GM12874 (cell line): ENCODE measurements at regions not wholly inside any gene's neighbourhood (a gene's known extent, or its start where the extent isn't known, plus 50 kb on each side); places are given as distances from the start of the nearest gene placed in this dataset.

ENCODE experiments used
- CTCF ChIP-seq: IDR thresholded peaks from 2 replicates; pipeline ENCODE4 v1.5.1; 2011; ENCODE audit warnings: low read depth, mild to moderate bottlenecking, control low read depth, low read length, moderate library complexity; ENCODE audit not compliant: insufficient read depth

- TF ChIP-seq CTCF, result no peak
Observed at GRCh38 chr1:18553388-18553787, 72.7 kb downstream of the KLHDC7A start.

GRCh38 chr1:18554099-18554498 is 73.4 kb downstream of the KLHDC7A start:
- TF ChIP-seq CTCF, result no peak

GRCh38 chr1:18554597-18554996 is 73.9 kb downstream of the KLHDC7A start:
- no peak for TF ChIP-seq CTCF

- no peak for TF ChIP-seq CTCF
Observed at GRCh38 chr1:18555036-18555435, 74.3 kb downstream of the KLHDC7A start.

GRCh38 chr1:18556364-18556763 is 74.3 kb upstream of the PAX7 start:
- peak; percentile 28; the same call in 1 of the 2 replicates for TF ChIP-seq CTCF

- TF ChIP-seq CTCF, result no peak
Observed at GRCh38 chr1:18557621-18558465, 72.8 kb upstream of the PAX7 start.

GRCh38 chr1:18560692-18561091 is 70.0 kb upstream of the PAX7 start:
- TF ChIP-seq CTCF, result no peak

GRCh38 chr1:18561967-18562366 is 68.7 kb upstream of the PAX7 start:
- no peak for TF ChIP-seq CTCF
